ENCODE measurements at regions not wholly inside any gene's neighbourhood (a gene's known extent, or its start where the extent isn't known, plus 50 kb on each side); places are given as distances from the start of the nearest gene placed in this dataset.
"Not testable (repeated sequence)": the region's sequence is repeated elsewhere in the genome, so short reads cannot be mapped to it uniquely, and the experiment has no call there.

DNA sequence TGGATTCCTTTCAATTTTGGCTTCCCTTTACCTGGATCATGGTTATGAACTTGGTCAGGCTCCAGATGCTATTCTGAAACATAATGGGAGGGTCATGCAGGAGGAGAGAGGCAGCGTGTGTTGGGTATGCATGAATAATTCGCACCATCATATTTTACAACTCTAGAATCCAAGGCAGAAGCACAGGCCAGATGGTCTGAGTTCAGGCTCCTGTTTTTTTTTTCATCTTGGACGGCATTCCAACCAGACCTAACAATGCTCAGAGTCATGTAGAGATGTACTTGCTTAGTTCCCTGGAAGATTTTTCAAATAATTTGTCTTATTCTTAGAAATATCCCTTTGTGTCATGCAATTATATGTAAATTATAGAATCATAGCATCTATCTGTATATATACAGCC, 393.5 kb downstream of the JRKL start:
- DNase-seq, result no peak

DNA sequence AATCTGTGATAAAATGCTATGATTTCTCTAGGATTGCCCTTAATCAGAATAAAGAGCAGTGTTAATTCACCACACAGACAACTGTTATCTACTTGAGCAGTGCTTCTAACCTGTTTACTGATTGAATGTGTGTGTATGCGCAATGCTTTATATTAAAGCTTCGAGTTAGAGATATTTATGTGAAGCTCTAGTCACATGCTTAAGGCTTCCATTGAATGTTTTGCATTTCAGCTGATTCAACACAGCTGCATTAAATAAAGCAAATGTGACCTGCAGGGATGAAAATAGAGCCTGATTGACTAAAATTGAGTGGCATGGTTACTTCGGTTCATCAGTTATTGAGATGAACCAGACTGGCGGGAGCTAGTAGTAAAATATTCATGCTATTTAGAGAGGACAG, 395.3 kb downstream of the JRKL start:
- no peak for DNase-seq

DNA sequence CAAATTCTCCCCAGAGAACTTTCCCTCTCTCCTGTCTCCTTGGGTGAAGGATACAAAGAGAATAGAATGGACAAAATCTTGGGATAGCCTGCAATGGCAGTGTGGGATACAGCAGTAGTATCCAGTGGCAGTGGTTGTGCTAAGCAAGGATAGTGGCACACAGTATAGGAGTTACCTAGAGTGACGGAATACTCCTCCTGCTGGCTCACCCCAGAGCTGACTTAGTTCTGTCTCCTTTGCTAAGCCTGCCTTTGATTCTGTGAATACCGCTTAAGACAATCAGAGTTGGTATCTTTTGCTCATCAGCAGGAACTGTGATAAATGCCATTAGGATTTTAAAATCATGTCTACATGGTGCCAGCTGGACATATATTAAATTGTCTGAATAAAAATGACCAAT, 404.3 kb downstream of the JRKL start:
- no peak for DNase-seq

DNA sequence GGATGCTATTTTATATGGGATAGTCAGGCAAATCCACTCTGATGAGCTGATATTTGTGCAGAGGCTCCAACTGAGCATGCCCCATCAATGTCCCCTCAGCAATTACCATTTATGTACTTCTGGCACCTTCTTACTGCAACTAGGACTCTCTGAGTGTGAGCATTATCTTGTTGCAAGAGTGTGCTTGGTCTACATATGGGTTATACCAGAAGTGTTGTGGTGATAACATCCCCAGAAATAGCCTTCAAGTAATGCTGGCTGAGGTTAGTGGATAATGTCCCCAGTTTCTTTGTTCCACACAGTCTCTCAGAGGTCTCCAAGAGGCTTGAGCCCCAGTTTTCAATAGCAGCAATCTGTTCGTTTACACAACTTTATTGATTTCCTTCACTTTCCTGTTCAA, 408.6 kb downstream of the JRKL start:
- DNase-seq, result no peak

DNA sequence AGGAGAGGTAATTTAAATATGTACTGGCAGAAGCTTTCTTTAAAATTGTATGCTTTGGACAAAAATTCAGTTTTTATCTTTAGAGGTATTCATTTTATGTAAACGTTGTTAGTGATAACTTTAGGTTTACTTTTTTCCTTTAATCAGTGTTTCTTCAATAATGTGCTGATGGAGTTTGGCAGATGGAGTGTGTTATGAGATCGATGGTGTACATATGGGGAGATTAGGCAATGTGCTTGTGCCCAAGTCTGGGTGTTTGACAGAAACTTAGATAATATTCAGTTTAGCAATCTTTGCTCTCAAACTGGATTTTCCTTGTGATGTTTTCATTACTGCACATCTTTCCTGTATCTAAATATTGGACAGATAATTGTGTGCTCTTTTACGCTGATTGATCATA, 425.4 kb downstream of the JRKL start:
- DNase-seq, result no peak

DNA sequence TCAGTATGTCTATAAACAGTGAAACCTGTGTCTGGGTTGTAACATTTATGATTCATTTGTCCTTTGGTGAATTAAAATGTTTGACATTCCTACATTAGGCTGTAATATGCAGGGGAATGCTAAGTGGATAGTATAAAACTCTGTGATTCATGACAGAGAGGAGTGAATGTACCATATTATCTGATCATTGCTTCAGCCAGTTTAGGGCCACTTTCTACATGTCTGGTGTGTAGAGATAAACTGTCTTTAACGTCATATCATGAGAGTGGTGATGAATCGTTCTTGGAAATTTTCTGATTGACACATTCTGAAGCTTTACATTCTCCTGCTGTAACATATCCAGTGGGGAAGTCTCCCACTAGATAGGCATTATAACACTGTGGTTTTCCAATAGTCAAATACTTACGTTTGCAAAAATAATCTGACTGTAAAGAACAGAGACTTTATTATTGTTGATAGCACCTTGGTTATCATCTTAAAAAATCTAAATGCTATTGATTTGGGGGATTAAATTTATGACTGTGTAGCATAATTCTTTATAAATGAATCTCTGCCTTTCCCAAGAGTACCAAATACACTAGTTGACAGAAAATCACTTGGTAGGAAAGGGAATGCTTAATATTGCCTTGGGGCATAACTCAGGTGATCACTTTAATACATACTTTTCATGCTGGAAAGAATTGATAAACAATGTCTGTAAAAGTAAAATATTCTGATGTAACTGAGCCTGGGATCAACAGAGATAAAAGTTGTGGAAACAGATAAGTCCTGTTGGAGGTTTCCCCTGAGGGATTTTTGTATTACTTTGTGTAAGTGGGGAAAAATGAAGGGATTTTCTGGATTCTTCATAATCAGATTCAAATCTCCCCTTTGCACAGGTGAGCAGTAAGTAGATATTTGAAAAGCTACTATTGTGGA, 427.9 kb downstream of the JRKL start:
- no peak for DNase-seq

DNA sequence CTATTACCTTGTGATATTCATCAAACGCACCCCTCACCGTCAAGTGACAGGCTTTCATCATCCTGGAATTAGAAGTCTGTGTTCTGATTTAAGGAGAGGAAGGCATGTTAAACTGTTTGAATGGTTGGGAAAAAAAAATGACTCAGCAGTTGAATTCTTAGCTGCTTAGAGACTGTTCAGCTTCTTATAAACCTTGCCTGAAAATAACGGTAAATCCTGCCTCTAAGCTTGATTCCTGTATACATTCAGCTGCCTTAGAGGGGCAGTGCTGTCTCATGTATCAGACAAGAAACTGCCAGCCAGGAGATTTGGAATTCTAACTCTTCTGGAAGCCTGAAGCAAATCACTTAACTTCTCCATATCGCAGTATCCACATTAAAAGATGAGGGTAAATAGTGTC, 437.4 kb downstream of the JRKL start:
- DNase-seq, result peak; percentile 51

DNA sequence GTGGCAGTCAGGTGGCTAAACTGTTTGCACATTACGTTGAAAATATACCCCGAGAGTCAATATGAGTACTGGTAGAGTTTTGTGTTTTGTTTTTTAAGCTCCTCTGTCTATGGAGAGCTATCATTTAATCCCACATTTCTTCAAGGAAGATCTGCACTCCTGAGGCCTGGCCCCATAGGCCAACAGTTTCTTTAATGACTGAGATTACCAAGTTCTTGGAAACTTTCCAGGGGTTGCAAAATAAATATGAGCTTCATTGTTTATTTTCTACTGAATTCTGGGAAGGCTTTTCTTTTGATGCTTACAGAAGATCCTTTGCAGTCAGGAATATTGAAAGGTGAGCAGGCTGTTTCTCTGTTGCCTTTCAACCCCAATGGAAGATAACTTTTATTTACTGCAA, 452.0 kb downstream of the JRKL start:
- DNase-seq, result peak; percentile 11

DNA sequence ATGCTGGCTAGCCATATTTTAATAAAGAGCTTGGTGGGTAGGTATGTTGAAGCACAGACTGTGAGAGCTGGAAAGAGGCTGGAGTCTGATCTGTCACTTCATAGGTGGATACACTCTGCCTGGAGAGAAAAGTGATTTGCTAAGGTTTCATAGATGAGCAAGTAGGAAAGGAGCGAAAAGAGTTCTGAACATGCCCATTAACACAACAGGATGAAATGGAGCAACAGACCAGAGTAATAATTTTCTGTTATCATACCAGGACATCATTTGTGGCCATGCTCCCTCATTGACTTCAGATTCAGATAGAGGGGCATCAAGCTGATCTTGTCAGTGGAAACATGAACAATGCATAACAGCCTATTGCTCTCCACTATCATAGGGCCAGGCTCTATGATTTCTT, 452.9 kb downstream of the JRKL start:
- no peak for DNase-seq

DNA sequence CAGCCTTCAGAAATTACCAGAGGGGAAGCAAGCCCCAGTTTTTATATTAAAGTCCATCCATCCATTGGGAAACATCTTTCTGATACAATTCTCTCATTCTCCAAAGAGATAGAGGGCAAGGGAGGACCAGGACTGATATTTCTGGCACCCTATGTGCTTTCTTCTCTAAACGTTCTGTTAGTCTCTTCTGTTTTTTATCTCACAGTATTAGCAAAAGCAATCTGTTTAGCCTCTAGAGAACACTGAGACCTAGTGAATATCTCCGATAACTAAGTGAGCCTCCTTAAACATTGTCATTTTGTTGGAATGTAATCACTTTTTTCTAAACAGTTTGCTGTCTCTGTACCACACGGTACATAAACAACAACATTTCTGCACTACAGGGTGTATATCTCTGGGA, 464.6 kb downstream of the JRKL start:
- no peak for DNase-seq

DNA sequence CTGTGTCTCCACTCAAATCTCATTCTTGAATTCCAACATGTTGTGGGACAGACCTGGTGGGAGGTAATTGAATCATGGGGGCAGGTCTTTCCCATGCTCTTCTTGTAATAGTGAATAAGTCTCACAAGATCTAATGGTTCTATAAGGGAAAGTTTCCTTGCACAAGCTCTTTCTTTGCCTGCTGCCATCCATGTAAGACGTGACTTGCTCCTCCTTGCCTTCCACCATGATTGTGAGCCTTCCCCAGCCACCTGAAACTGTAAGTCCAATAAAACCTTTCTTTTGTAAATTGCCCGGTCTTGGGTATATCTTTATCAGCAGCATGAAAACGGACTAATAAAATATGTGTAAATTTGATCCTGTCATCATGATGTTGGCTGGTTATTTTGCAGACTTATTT, 471.9 kb downstream of the JRKL start:
- DNase-seq, result not testable (repeated sequence)

DNA sequence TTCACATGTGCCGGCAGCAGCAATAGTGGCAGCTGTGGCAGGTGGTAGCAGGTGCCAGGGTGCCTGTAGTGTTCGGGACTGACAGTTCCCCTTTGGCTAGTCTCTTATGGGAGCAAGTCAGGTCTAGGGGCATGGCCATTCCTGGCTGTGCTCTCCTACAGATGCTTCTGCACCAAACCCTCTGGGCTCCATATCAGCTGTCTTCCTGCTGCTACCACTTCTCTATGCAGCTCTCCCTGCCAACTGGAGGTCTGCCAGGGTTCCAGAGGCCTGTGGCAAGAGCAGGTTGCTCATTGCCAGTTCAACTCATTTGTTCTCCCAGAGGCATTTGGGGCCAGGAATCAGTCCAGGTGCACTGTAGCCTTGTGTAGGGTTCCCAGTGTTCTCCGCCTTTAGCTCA, 473.7 kb downstream of the JRKL start:
- peak; percentile 32 for DNase-seq

DNA sequence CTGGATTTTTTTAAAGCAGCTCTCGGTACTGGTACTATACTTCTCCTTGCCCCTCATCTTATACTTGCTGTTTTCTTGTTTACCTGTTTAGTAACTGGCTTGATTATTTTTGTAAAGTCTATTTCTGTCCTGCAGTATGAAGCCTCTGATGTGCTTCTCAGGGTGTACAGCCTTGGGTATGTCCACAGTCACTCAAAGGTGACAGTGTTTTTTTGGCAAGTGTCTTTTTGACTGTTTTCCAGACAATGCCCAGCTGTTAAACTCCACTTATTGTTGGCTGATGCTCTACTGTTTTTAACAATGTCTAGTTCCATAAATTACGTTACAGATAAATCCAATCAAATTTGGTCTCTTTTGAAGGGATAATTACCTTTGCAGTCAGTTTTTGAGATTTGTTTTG, 475.2 kb downstream of the JRKL start:
- no peak for DNase-seq

DNA sequence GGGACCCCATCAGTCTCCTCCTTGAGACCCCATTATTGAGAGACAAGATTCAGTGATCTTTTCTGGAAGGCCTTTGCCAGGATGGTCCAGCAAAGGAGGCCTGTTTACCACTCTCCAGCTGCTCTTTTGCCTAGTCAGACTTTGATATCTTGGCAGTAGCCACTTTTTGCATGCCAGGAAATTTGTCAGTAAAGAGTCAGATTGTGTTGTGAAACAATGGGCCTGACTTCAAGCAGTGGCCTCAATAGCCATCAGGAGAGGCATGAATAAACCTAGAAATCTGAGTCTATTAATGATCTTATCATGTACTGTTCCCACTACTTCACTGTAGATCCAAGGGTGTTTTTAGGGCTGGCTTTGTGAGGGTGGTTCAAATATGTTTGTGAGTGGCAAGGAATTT, 479.4 kb downstream of the JRKL start:
- no peak for DNase-seq

DNA sequence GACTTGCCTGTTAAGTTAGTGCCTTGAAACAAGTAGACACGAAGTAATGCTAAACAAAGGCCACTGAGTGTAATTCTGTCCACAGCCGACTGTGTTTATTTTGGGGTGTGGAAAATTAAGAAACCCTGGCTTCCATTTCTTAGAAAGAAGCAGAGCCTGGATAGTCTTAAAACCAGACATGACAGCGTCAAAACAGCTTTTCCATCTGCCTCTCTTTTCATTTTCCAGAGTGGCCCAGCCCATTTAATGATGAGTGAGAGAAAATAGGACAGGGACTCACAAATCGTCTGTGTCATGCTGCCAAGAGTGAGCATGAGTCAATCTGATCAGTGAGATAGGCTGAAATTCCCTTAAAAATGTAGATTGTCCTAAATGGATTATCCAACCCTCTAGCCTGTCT, 485.9 kb downstream of the JRKL start:
- peak; percentile 1 for DNase-seq

DNA sequence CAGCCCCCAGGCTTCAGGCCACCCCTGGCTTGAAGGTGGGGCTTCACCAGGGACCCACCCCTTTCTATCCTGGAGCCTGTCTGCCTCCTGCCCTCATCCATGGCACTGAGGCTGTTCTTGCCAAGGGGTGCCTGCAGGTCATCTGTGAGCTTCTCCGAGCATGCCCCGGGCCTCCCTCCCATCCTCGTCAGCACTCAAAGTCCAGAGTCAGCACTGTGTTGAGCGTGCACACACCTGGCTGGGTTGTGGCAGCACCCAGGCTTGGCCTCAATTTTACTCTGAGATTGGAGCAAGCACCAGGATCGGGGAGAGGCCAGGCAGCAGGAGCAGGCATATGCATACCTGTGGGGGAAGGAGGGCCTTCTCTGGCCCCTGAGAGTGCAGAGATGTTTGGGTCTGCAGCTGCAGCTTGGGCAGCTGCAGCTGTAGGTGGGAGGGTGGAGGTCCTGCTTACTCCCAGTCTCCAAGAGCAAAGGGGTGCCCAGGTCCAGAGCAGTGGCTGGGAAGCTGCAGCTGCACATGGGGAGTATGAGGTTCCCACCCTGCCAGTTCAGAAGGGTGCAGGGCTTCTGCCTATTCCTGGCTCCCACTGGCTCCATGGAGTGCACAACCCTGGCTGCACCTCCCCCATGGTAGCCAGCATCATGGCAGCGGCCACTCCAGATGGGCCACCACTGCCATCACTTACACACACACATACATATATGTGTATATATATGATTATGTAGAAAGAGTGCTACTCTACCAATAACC, 488.7 kb downstream of the JRKL start:
- no peak for DNase-seq

DNA sequence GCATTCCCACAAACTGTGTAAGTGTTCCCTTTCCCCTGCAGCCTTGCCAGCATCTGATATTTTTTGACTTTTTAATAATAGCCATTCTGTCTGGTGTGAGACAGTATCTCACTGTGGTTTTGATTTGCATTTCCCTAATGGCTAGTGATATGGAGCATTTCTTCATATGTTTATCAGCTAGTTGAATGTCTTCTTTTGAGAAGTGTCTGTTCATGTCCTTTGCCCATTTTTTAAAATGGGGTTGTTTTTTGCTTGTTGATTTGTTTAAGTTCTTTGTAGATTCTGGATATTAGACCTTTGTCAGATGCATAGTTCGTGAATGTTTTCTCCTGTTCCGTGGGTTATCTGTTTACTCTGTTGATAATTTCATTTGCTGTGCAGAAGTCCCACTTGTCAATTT, 492.8 kb downstream of the JRKL start:
- DNase-seq, result not testable (repeated sequence)

DNA sequence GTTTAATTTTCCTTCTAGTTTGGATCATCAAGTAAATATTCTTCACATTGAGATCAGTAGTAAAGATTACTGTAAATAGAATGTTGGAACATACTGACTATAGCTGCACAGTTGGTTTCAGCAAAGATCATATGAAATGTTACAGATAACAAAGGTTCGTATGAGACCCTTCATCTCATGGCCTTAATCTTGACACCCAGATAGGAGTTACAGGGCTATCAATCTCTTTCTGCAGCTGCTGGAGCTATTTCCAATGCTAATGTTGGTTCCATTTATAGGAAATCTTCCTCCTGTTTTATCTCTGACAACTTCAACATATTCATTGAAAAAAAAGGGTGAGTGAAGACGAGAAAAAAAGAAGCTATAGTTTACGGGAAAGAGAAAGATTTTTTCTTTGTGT, 495.6 kb downstream of the JRKL start:
- no peak for DNase-seq

DNA sequence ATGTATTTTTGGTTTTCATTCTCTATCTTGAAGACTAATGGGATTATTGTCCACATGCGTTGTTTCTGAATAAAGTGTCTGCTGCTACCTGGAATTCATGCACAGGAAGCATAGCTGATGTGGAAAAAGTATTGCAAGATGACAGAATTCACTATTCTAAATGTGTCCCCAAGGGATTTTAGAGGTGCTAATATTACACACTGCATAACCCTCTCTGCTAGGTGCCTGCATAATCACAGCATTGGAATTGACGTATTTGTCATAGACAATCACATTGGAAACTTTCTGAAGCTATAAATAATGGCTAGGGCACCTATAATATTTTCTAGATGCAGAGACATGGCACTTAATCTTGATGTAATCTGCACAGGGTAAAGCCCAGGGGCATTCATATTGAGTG, 496.1 kb downstream of the JRKL start:
- DNase-seq, result no peak

DNA sequence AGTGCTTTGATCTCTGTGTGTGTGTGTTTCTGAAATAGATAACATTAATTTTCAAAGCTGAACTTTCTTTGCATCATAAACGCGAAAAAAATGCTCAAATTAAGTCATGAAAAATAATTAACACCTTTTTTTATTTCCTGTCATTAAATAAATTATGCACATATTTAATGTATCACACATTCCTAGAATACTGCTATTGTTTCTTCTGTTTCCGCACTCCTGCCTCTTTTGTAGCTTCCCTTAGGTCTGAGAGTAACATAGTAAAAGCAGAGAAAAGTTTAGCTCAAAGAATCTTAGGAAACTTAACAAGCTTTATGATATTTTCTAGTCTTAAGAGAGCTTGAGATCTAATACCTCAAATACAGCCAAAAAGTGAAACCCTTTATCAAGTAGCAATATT, 504.2 kb downstream of the JRKL start:
- DNase-seq, result no peak

DNA sequence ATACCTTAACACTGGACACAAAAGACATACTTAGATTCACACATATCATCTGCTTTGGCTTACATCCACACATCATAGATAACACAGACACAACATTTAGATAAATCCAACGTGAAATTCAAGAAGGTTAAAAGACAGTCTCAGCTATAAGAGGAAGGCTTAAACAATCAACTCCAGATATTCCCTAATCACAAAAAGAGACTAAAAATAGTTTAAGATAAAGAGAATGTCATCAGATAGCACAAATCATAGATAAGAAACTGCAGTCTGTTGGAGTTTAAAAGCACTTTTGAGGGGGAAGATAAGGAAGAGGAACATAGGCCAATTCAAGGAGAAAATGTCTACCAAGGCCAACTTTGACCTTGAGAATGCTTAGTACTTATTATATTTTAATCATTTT, 504.8 kb downstream of the JRKL start:
- no peak for DNase-seq

DNA sequence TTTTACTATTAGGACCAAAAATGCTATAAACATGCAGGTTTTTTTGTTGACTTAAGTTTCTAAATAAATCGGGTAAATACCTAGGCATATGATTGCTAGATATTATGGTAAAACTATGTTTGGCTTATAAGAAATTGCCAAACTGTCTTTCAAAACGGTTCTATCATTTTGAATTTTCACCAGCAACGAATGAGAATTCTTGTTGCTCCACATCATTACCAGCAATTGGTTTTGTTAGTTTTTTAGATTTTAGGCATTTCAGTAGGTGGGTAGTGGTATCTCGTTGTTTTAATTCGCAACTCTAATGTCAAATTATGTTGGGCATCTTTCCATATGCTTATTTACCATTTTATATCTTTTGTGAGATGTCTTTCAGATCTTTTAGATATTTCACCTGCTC, 510.2 kb downstream of the JRKL start:
- DNase-seq, result no peak

DNA sequence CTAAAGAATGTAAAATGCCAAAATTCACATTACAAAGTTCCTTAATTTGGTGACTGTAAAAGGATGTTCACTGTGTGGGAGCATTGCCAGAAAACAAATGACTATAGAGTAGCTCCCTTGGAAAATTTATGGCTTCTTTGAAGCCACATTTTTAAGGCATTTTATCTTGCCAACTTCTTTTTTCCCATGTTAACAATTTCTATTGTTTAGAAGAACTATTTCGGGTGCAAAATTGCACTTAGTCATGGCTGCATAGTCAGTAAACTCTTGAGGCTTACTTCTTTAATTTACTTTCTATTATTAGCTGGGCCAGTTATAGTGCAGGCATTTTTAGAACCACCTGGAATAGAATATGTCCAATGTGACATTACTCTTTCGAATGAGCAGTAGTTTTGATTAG, 515.3 kb downstream of the JRKL start:
- DNase-seq, result peak; percentile 12

DNA sequence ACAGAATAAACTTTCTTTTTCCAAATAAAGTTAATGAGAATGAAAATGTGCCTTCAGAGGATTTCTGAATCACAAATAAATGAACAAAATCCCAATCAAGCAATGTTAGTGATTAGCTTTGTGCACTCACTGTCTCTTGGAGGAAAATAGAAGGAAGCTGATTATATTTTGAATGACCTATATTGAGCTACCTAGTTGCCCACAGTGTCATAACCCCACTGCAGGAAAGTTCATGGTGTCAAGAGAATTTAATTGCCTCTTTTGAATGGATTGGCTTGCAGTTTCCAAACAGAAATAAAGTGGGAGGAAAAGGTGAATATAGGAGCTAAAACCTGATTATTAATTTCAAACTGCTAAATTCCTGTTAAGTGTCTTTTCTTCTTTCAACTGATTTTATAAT, 515.9 kb downstream of the JRKL start:
- no peak for DNase-seq

Data from tongue (tissue), 1 donor.